Trophoblast cell (in vitro differentiated cells and primary cell): ENCODE measurements at regions not wholly inside any gene's neighbourhood (a gene's known extent, or its start where the extent isn't known, plus 50 kb on each side); places are given as distances from the start of the nearest gene placed in this dataset.

Experiments
- DNase-seq, 2 donors: peaks; one replicate each; pipeline ENCODE4 v3.0.0-alpha.2; 2016
- H2AFZ ChIP-seq: 2 replicates; pipeline ENCODE4 v1.6.1; 2013; ENCODE audit warnings: low read length, moderate library complexity, mild to moderate bottlenecking; ENCODE audit not compliant: insufficient read depth, poor library complexity
- H2AK5ac ChIP-seq: 2 replicates; pipeline ENCODE4 v1.6.1; 2013; ENCODE audit warnings: mild to moderate bottlenecking, low read length
- H2BK120ac ChIP-seq: 2 replicates; pipeline ENCODE4 v1.6.1; 2013; ENCODE audit warnings: low read length, mild to moderate bottlenecking, moderate library complexity; ENCODE audit not compliant: insufficient read depth, poor library complexity
- H2BK12ac ChIP-seq: 2 replicates; pipeline ENCODE4 v1.6.1; 2013; ENCODE audit warnings: mild to moderate bottlenecking, low read length, moderate library complexity
- H2BK5ac ChIP-seq: 2 replicates; pipeline ENCODE4 v1.6.1; 2013; ENCODE audit warnings: low read length, low read depth, moderate library complexity, mild to moderate bottlenecking; ENCODE audit not compliant: poor library complexity
- H3K14ac ChIP-seq: 2 replicates; pipeline ENCODE4 v1.6.1; 2013; ENCODE audit warnings: mild to moderate bottlenecking, low read length
- H3K18ac ChIP-seq: 2 replicates; pipeline ENCODE4 v1.6.1; 2013; ENCODE audit warnings: mild to moderate bottlenecking, low read length
- H3K23ac ChIP-seq: 2 replicates; pipeline ENCODE4 v1.6.1; 2013; ENCODE audit warnings: low read length
- H3K27ac ChIP-seq: 2 replicates; pipeline ENCODE4 v1.5.1; 2013; ENCODE audit warnings: low read depth, mild to moderate bottlenecking, inconsistent platforms, low read length, moderate library complexity
- H3K27me3 ChIP-seq: 2 replicates; pipeline ENCODE4 v1.6.1; 2013; ENCODE audit warnings: inconsistent platforms, mild to moderate bottlenecking, low read length, moderate library complexity; ENCODE audit not compliant: insufficient read depth
- H3K36me3 ChIP-seq, 2 experiments: 1 replicate in 1 of 2; 2 replicates in 1 of 2; pipeline ENCODE4 v1.6.1; 2013; ENCODE audit warnings: low read length in 2 of 2, mild to moderate bottlenecking in 2 of 2, moderate library complexity in 1 of 2; ENCODE audit not compliant: insufficient read depth in 2 of 2, control insufficient read depth in 1 of 2
- H3K4ac ChIP-seq: 2 replicates; pipeline ENCODE4 v1.6.1; 2013; ENCODE audit warnings: low read depth, mild to moderate bottlenecking, low read length, moderate library complexity
- H3K4me1 ChIP-seq, 2 experiments: 1 replicate in 1 of 2; 2 replicates in 1 of 2; pipeline ENCODE4 v1.6.1; 2013; ENCODE audit warnings: low read length in 2 of 2, mild to moderate bottlenecking in 2 of 2, moderate library complexity in 1 of 2; ENCODE audit not compliant: insufficient read depth in 2 of 2, control insufficient read depth in 1 of 2
- H3K4me2 ChIP-seq: 2 replicates; pipeline ENCODE4 v1.6.1; 2013; ENCODE audit warnings: inconsistent platforms, mild to moderate bottlenecking, low read length, moderate library complexity
- H3K4me3 ChIP-seq: 2 replicates; pipeline ENCODE4 v1.5.1; 2013; ENCODE audit warnings: mild to moderate bottlenecking, low read depth, low read length, inconsistent platforms
- H3K79me1 ChIP-seq: one replicate; pipeline ENCODE4 v1.6.1; 2013; ENCODE audit warnings: low read length
- H3K79me2 ChIP-seq: 2 replicates; pipeline ENCODE4 v1.6.1; 2013; ENCODE audit warnings: low read length, mild to moderate bottlenecking; ENCODE audit not compliant: control insufficient read depth, insufficient read depth, poor library complexity
- H3K9ac ChIP-seq: 2 replicates; pipeline ENCODE4 v1.6.1; 2013; ENCODE audit warnings: mild to moderate bottlenecking, low read length
- H3K9me3 ChIP-seq: 2 replicates; pipeline ENCODE4 v1.6.1; 2013; ENCODE audit warnings: low read depth, mild to moderate bottlenecking, control low read depth, inconsistent platforms, low read length; ENCODE audit not compliant: insufficient read depth
- H4K12ac ChIP-seq: 2 replicates; pipeline ENCODE4 v1.6.1; 2013; ENCODE audit warnings: low read depth, mild to moderate bottlenecking, low read length, moderate library complexity
- H4K8ac ChIP-seq: 2 replicates; pipeline ENCODE4 v1.6.1; 2013; ENCODE audit warnings: low read depth, mild to moderate bottlenecking, low read length, moderate library complexity
- H4K91ac ChIP-seq: one replicate; pipeline ENCODE4 v1.6.1; 2013; ENCODE audit warnings: low read depth, mild to moderate bottlenecking, low read length, moderate library complexity
- WGBS: extraction: QIAGEN DNeasy Blood & Tissue Kit; methylation state at CpG from one replicate; pipeline ENCODE4 v1.1.7; 2013; ENCODE audit warnings: missing lambda C conversion rate; ENCODE audit not compliant: insufficient read length, insufficient coverage; ENCODE audit errors: extremely low coverage; 5-methylcytosine and 5-hydroxymethylcytosine counted together

DNA sequence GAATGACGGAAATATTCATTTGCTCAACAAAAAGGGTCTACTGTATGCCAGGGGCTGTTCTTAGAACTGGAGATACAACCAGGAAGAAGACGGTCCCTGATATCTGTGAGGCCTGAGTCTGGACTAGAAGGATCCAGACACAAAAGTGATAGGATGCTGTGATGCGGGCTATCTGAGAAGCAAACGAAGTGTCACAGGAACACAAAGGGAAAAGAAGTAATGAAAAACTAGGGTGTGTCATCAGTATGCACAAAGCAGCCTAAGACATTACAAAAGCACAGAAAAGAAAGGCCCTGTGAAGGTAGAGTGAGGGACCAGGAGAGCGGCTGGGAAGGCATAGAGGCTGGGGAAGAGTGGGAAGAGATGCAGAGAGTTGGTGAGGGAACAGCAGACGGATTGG lies 63.3 kb upstream of the C3orf80 start:
- H3K18ac ChIP-seq: no peak overlapping the region
- no peak overlapping the region for H3K9ac ChIP-seq
- no peak overlapping the region for H2AFZ ChIP-seq
- peaks cover 2% of the 10 kb centered on the region for H3K9me3 ChIP-seq
- H2BK5ac ChIP-seq: no peak overlapping the region
- no peak overlapping the region for H4K8ac ChIP-seq
- H3K27me3 ChIP-seq: no peaks in the 10 kb centered on the region
- H4K91ac ChIP-seq: no peak overlapping the region
- H3K4ac ChIP-seq: no peak overlapping the region
- H2BK120ac ChIP-seq: no peak overlapping the region
- no peak overlapping the region for H3K14ac ChIP-seq
- H3K79me2 ChIP-seq: no peaks in the 10 kb centered on the region
- H3K36me3 ChIP-seq: no peaks in the 10 kb centered on the region
- no peak overlapping the region for H2AK5ac ChIP-seq
- no peak for DNase-seq
- H2BK12ac ChIP-seq: no peak overlapping the region
- peaks cover 0 to 3% of the 10 kb centered on the region in 2 experiments for H3K4me1 ChIP-seq
- no peak overlapping the region for H3K27ac ChIP-seq
- no peak overlapping the region for H4K12ac ChIP-seq
- no peak overlapping the region for H3K4me3 ChIP-seq
- H3K23ac ChIP-seq: no peak overlapping the region
- H3K4me2 ChIP-seq: no peak overlapping the region
- no peaks in the 10 kb centered on the region for H3K79me1 ChIP-seq
- 100% methylated on average over 1 of the region's 6 CpGs for WGBS

DNA sequence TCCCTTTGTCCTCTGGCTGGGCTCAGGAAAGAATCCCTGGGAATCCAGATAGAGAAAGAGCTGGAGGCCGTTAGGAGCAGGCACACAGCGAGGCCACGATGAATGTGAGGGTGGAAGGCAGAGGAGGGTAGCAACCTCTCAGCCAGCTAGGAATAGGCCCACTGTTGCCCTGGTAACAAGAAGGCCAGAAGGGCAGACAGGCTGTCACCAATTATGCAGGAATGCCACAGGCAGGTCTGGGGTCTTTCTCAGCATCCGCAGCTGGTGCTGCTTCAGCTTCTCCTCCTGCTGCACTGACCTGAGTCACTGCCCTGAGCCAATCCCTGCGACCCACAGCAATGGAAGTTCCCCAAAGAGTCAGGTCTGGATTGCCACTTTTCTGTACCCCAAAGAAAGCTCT lies 62.8 kb upstream of the C3orf80 start:
- H3K79me2 ChIP-seq: no peaks in the 10 kb centered on the region
- no peak overlapping the region for H2BK5ac ChIP-seq
- H3K4me1 ChIP-seq: peaks cover 0 to 3% of the 10 kb centered on the region in 2 experiments
- no peak overlapping the region for H3K4ac ChIP-seq
- H2AK5ac ChIP-seq: no peak overlapping the region
- no peak overlapping the region for H3K14ac ChIP-seq
- no peak overlapping the region for H3K9ac ChIP-seq
- H3K79me1 ChIP-seq: no peaks in the 10 kb centered on the region
- H3K9me3 ChIP-seq: no peaks in the 10 kb centered on the region
- H3K27ac ChIP-seq: no peak overlapping the region
- H4K12ac ChIP-seq: no peak overlapping the region
- H3K4me3 ChIP-seq: no peak overlapping the region
- no peak overlapping the region for H2BK120ac ChIP-seq
- H3K36me3 ChIP-seq: no peaks in the 10 kb centered on the region
- WGBS: no CpG with 5 or more reads among the region's 5 CpGs
- H2BK12ac ChIP-seq: no peak overlapping the region
- H2AFZ ChIP-seq: no peak overlapping the region
- no peak overlapping the region for H3K23ac ChIP-seq
- no peak overlapping the region for H4K91ac ChIP-seq
- H3K27me3 ChIP-seq: no peaks in the 10 kb centered on the region
- no peak overlapping the region for H4K8ac ChIP-seq
- H3K18ac ChIP-seq: no peak overlapping the region
- no peak for DNase-seq
- no peak overlapping the region for H3K4me2 ChIP-seq

DNA sequence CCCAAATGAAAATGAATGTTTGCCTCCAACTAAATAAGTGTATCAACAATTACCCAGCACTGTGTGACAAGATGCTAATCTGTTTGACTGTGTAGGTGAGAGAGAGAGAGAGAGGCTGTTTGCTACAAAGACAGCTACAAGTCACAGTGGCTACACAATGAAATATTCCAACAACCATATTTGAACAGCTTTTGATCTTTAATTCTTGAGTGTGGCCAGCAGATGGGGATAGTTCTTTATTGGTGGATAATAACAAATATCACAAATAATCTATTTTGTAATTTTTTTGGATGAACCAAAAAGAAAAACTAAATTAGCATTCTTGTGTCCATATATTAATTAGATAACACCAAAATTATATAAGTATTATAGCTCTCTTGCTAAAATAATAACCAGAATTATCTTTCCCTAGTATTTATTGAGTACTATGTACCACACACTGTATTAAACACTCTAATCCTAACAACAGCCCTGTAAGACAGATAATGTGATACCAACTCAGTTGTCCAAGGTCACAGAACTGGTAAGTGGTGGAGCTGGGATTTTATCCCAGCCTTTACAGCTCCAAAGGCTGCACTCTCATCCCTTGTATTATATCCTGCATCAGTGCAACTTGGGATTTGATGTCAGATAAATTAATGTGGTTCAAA lies 61.9 kb upstream of the C3orf80 start:
- H3K79me2 ChIP-seq: no peaks in the 10 kb centered on the region
- no peak overlapping the region for H2AK5ac ChIP-seq
- H3K79me1 ChIP-seq: no peaks in the 10 kb centered on the region
- H3K27me3 ChIP-seq: no peaks in the 10 kb centered on the region
- H3K14ac ChIP-seq: no peak overlapping the region
- no peak overlapping the region for H4K91ac ChIP-seq
- H3K27ac ChIP-seq: no peak overlapping the region
- H2BK120ac ChIP-seq: no peak overlapping the region
- no peaks in the 10 kb centered on the region for H3K9me3 ChIP-seq
- H3K36me3 ChIP-seq: no peaks in the 10 kb centered on the region
- H4K12ac ChIP-seq: no peak overlapping the region
- no peak overlapping the region for H3K9ac ChIP-seq
- no peak overlapping the region for H2BK5ac ChIP-seq
- no peak overlapping the region for H2AFZ ChIP-seq
- no peak overlapping the region for H2BK12ac ChIP-seq
- no peak overlapping the region for H4K8ac ChIP-seq
- no peak overlapping the region for H3K23ac ChIP-seq
- no peak overlapping the region for H3K4ac ChIP-seq
- H3K4me1 ChIP-seq: peaks cover 0 to 3% of the 10 kb centered on the region in 2 experiments
- no peak overlapping the region for H3K4me2 ChIP-seq
- no peak overlapping the region for H3K18ac ChIP-seq
- no peak overlapping the region for H3K4me3 ChIP-seq
- DNase-seq: peak in 1 of 2 donors; percentile 42

DNA sequence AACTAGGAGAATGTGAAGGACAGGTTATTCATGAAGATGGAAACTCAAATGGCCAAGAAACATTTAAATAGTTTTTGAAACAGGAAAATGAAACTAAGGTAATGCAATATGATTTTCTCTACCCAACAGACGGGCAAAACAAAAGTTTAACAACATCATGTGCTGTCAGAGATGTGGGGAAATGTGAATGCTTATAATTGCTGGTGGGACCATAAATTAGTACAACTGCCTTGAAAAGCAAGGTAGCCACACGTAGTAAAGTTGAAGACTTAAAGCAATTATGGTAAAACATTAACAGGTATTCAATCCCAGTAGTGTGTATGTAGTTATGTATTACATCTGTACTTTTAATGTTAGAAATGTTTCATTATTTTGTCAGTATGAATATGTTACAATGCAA lies 57.0 kb upstream of the C3orf80 start:
- Histone ChIP-seq H3K23ac (no peak overlapping the region), H3K27me3 (no peaks in the 10 kb centered on the region), H2BK120ac (no peak overlapping the region), H3K14ac (no peak overlapping the region), H3K79me2 (no peaks in the 10 kb centered on the region), H3K9ac (no peak overlapping the region), H2BK12ac (no peak overlapping the region), H3K9me3 (no peaks in the 10 kb centered on the region), H4K8ac (no peak overlapping the region), H2AFZ (no peak overlapping the region), H3K4me2 (no peak overlapping the region), H3K18ac (no peak overlapping the region), H3K4ac (no peak overlapping the region), H3K79me1 (no peaks in the 10 kb centered on the region), H3K27ac (no peak overlapping the region), H4K91ac (no peak overlapping the region), H3K4me3 (no peak overlapping the region), H3K36me3 (no peaks in the 10 kb centered on the region), H3K4me1 (no peaks in the 10 kb centered on the region), H2BK5ac (no peak overlapping the region), H2AK5ac (no peak overlapping the region), H4K12ac (no peak overlapping the region)
- no peak for DNase-seq
- no CpG with 5 or more reads among the region's 2 CpGs for WGBS
